ENCODE measurements at regions not wholly inside any gene's neighbourhood (a gene's known extent, or its start where the extent isn't known, plus 50 kb on each side); places are given as distances from the start of the nearest gene placed in this dataset.

DNA sequence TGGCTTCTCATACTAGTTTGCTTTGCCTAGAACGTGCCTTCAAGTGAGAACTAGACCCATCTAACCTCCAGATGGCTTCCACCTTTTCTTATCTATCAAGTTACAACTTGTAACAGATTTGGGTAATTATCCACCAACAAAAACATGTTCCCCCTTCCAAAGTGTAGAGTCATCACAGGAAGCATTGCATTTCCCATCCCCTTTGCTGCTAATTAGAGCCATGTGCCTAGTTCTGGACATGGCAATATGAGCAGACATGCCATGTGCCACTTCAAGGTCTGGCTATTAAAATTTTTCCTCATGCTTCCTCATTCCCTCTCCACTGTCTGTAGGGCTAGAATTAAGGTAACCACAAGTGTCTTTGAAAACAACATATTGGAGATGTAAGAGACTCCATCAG lies 814.4 kb downstream of the TENT5A start:
- DNase-seq (ENCODE audit: insufficient read length, low spot score): no peak
- FAIRE-seq: no peak
- TF ChIP-seq POLR2AphosphoS5 (IDR thresholded peaks at IDR 0.05; ENCODE audit: low read depth, low read length) (no peak), PAX5 (IDR thresholded peaks at IDR 0.05; ENCODE audit: insufficient read depth, low read length, severe bottlenecking) (no peak), POU2F2 (IDR thresholded peaks at IDR 0.05; ENCODE audit: low read depth, low read length) (no peak), TAF1 (IDR thresholded peaks at IDR 0.05; ENCODE audit: low read depth, low read length) (no peak), SPI1 (IDR thresholded peaks at IDR 0.05; ENCODE audit: low read depth, low read length) (no peak), POLR2A (IDR thresholded peaks at IDR 0.05; ENCODE audit: low read depth, low read length) (no peak)

- DNase-seq (ENCODE audit: insufficient read length, low spot score): no peak
- no peak for FAIRE-seq
- TF ChIP-seq POU2F2 (IDR thresholded peaks at IDR 0.05; ENCODE audit: low read depth, low read length): no peak
- TF ChIP-seq TAF1 (IDR thresholded peaks at IDR 0.05; ENCODE audit: low read depth, low read length): no peak
- no peak for TF ChIP-seq PAX5 (IDR thresholded peaks at IDR 0.05; ENCODE audit: insufficient read depth, low read length, severe bottlenecking)
- no peak for TF ChIP-seq POLR2AphosphoS5 (IDR thresholded peaks at IDR 0.05; ENCODE audit: low read depth, low read length)
- no peak for TF ChIP-seq SPI1 (IDR thresholded peaks at IDR 0.05; ENCODE audit: low read depth, low read length)
- no peak for TF ChIP-seq POLR2A (IDR thresholded peaks at IDR 0.05; ENCODE audit: low read depth, low read length)
These were observed 820.1 kb downstream of the TENT5A start for GRCh38 chr6:80932359-80932758.

GRCh38 chr6:80930376-80930775 lies 822.1 kb downstream of the TENT5A start:
- TF ChIP-seq POLR2AphosphoS5 (IDR thresholded peaks at IDR 0.05; ENCODE audit: low read depth, low read length) (no peak), PAX5 (IDR thresholded peaks at IDR 0.05; ENCODE audit: insufficient read depth, low read length, severe bottlenecking) (no peak), POLR2A (IDR thresholded peaks at IDR 0.05; ENCODE audit: low read depth, low read length) (no peak)
- FAIRE-seq (no peak), DNase-seq (ENCODE audit: insufficient read length, low spot score) (no peak)

GRCh38 chr6:80923816-80924215 lies 817.3 kb downstream of the BCKDHB start:
- FAIRE-seq (no peak), DNase-seq (ENCODE audit: insufficient read length, low spot score) (no peak)
- TF ChIP-seq POU2F2 (IDR thresholded peaks at IDR 0.05; ENCODE audit: low read depth, low read length) (no peak), POLR2A (IDR thresholded peaks at IDR 0.05; ENCODE audit: low read depth, low read length) (no peak), SPI1 (IDR thresholded peaks at IDR 0.05; ENCODE audit: low read depth, low read length) (no peak), POLR2AphosphoS5 (IDR thresholded peaks at IDR 0.05; ENCODE audit: low read depth, low read length) (no peak), PAX5 (IDR thresholded peaks at IDR 0.05; ENCODE audit: insufficient read depth, low read length, severe bottlenecking) (no peak), TAF1 (IDR thresholded peaks at IDR 0.05; ENCODE audit: low read depth, low read length) (no peak)

GRCh38 chr6:80922916-80923455 lies 816.5 kb downstream of the BCKDHB start:
- DNase-seq (ENCODE audit: insufficient read length, low spot score): no peak
- FAIRE-seq: no peak
- TF ChIP-seq POLR2A (IDR thresholded peaks at IDR 0.05; ENCODE audit: low read depth, low read length) (no peak), PAX5 (IDR thresholded peaks at IDR 0.05; ENCODE audit: insufficient read depth, low read length, severe bottlenecking) (no peak), SPI1 (IDR thresholded peaks at IDR 0.05; ENCODE audit: low read depth, low read length) (no peak), POU2F2 (IDR thresholded peaks at IDR 0.05; ENCODE audit: low read depth, low read length) (no peak), POLR2AphosphoS5 (IDR thresholded peaks at IDR 0.05; ENCODE audit: low read depth, low read length) (no peak), TAF1 (IDR thresholded peaks at IDR 0.05; ENCODE audit: low read depth, low read length) (no peak)

GRCh38 chr6:80921861-80922460 lies 815.5 kb downstream of the BCKDHB start:
- no peak for DNase-seq (ENCODE audit: insufficient read length, low spot score)
- FAIRE-seq: no peak
- TF ChIP-seq POU2F2 (IDR thresholded peaks at IDR 0.05; ENCODE audit: low read depth, low read length) (no peak), POLR2A (IDR thresholded peaks at IDR 0.05; ENCODE audit: low read depth, low read length) (no peak), SPI1 (IDR thresholded peaks at IDR 0.05; ENCODE audit: low read depth, low read length) (no peak), TAF1 (IDR thresholded peaks at IDR 0.05; ENCODE audit: low read depth, low read length) (no peak), POLR2AphosphoS5 (IDR thresholded peaks at IDR 0.05; ENCODE audit: low read depth, low read length) (no peak), PAX5 (IDR thresholded peaks at IDR 0.05; ENCODE audit: insufficient read depth, low read length, severe bottlenecking) (no peak)

GRCh38 chr6:80907831-80908230 lies 801.4 kb downstream of the BCKDHB start:
- no peak for FAIRE-seq
- no peak for DNase-seq (ENCODE audit: insufficient read length, low spot score)

GRCh38 chr6:80903711-80904110 lies 797.2 kb downstream of the BCKDHB start:
- TF ChIP-seq POLR2A (IDR thresholded peaks at IDR 0.05; ENCODE audit: low read depth, low read length) (no peak), POU2F2 (IDR thresholded peaks at IDR 0.05; ENCODE audit: low read depth, low read length) (no peak)
- DNase-seq (ENCODE audit: insufficient read length, low spot score): no peak
- FAIRE-seq: no peak

More at GRCh38 chr6:80907831-80908230, 801.4 kb downstream of the BCKDHB start:
- no peak for TF ChIP-seq SPI1 (IDR thresholded peaks at IDR 0.05; ENCODE audit: low read depth, low read length)
- no peak for TF ChIP-seq POU2F2 (IDR thresholded peaks at IDR 0.05; ENCODE audit: low read depth, low read length)
- TF ChIP-seq TAF1 (IDR thresholded peaks at IDR 0.05; ENCODE audit: low read depth, low read length): no peak
- TF ChIP-seq POLR2AphosphoS5 (IDR thresholded peaks at IDR 0.05; ENCODE audit: low read depth, low read length): no peak
- no peak for TF ChIP-seq PAX5 (IDR thresholded peaks at IDR 0.05; ENCODE audit: insufficient read depth, low read length, severe bottlenecking)
- TF ChIP-seq POLR2A (IDR thresholded peaks at IDR 0.05; ENCODE audit: low read depth, low read length): no peak

- DNase-seq (ENCODE audit: insufficient read length, low spot score): no peak
- TF ChIP-seq PAX5 (IDR thresholded peaks at IDR 0.05; ENCODE audit: insufficient read depth, low read length, severe bottlenecking) (no peak), SPI1 (IDR thresholded peaks at IDR 0.05; ENCODE audit: low read depth, low read length) (no peak), POLR2AphosphoS5 (IDR thresholded peaks at IDR 0.05; ENCODE audit: low read depth, low read length) (no peak), POU2F2 (IDR thresholded peaks at IDR 0.05; ENCODE audit: low read depth, low read length) (no peak), POLR2A (IDR thresholded peaks at IDR 0.05; ENCODE audit: low read depth, low read length) (no peak), TAF1 (IDR thresholded peaks at IDR 0.05; ENCODE audit: low read depth, low read length) (no peak)
These were observed 780.0 kb downstream of the BCKDHB start for GRCh38 chr6:80886475-80886874.

GRCh38 chr6:80872951-80873308 lies 766.5 kb downstream of the BCKDHB start:
- DNase-seq (ENCODE audit: insufficient read length, low spot score) (no peak), FAIRE-seq (no peak)
- no peak for TF ChIP-seq POLR2A (IDR thresholded peaks at IDR 0.05; ENCODE audit: low read depth, low read length)
- TF ChIP-seq TAF1 (IDR thresholded peaks at IDR 0.05; ENCODE audit: low read depth, low read length): no peak
- TF ChIP-seq POU2F2 (IDR thresholded peaks at IDR 0.05; ENCODE audit: low read depth, low read length): no peak
- TF ChIP-seq PAX5 (IDR thresholded peaks at IDR 0.05; ENCODE audit: insufficient read depth, low read length, severe bottlenecking): no peak
- TF ChIP-seq SPI1 (IDR thresholded peaks at IDR 0.05; ENCODE audit: low read depth, low read length): no peak
- TF ChIP-seq POLR2AphosphoS5 (IDR thresholded peaks at IDR 0.05; ENCODE audit: low read depth, low read length): no peak

More at GRCh38 chr6:80886475-80886874, 780.0 kb downstream of the BCKDHB start:
- FAIRE-seq: no peak

Measured in GM12891 (cell line).